Gastrocnemius medialis (tissue), 4 donors: ENCODE measurements at regions not wholly inside any gene's neighbourhood (a gene's known extent, or its start where the extent isn't known, plus 50 kb on each side); places are given as distances from the start of the nearest gene placed in this dataset.
A peak's percentile ranks its signal among the peaks of the same experiment; 100 is the strongest.

Experiments used
- ATAC-seq, 2 donors: fragments of 150-250 bp; one replicate each; pipeline ENCODE4 v1.9.1; 2016
- DNase-seq, 2 donors: peaks; one replicate each; pipeline ENCODE4 v3.0.0-alpha.2; 2019
- H3K27ac ChIP-seq, 4 donors: fragments of 200-600 bp; sonication (generic); 1 replicate in 1 of 4; 2 replicates in 3 of 4; pipeline ENCODE4 v1.5.1; 2016 to 2018; ENCODE audit warnings: mild to moderate bottlenecking in 2 of 4, moderate library complexity in 1 of 4
- H3K27me3 ChIP-seq, 3 donors: fragments of 200-600 bp; sonication (generic) in 2 of 3; 1 replicate in 1 of 3; 2 replicates in 2 of 3; pipeline versions ENCODE4 v1.5.1 to v1.6.0; 2016 to 2019; ENCODE audit warnings: mild to moderate bottlenecking in 1 of 3, moderate library complexity in 1 of 3
- H3K36me3 ChIP-seq, 2 donors: fragments of 200-600 bp; sonication (generic) in 1 of 2; one replicate each; pipeline ENCODE4 v1.5.1; 2017 to 2018
- H3K4me1 ChIP-seq, 2 donors: fragments of 200-600 bp; sonication (generic) in 1 of 2; one replicate each; pipeline ENCODE4 v1.5.1; 2016 to 2017; ENCODE audit warnings: mild to moderate bottlenecking in 2 of 2
- H3K4me3 ChIP-seq, 4 donors: fragments of 200-600 bp; sonication (generic) in 3 of 4; 1 replicate in 1 of 4; 2 replicates in 3 of 4; pipeline ENCODE4 v1.5.1; 2016 to 2019; ENCODE audit warnings: mild to moderate bottlenecking in 2 of 4
- H3K9me3 ChIP-seq, 3 donors: fragments of 200-600 bp; sonication (generic) in 2 of 3; 1 replicate in 1 of 3; 2 replicates in 2 of 3; pipeline ENCODE4 v1.5.1; 2016 to 2019
- POLR2A ChIP-seq, 2 donors: fragments of 450-650 bp; IDR thresholded peaks; one replicate each; pipeline ENCODE4 v1.6.1; 2017; ENCODE audit warnings: antibody characterized with exemption in 2 of 2, mild to moderate bottlenecking in 2 of 2, moderate library complexity in 2 of 2
- in situ Hi-C, 4 donors: fragments of 200-750 bp; cut with MboI; loops; one replicate each; pipeline versions ENCODE4 v1.15.0 to v1.8.0; 2017; ENCODE audit warnings: low sequenced_read_pairs in 4 of 4
- intact Hi-C: fragments of 100-400 bp; cut with DNase I; formaldehyde crosslinking; loops from one replicate; pipeline ENCODE4 v1.15.1; 2023; ENCODE audit warnings: low total_unique reads
- TF ChIP-seq, protein P1 (sequence below), 5 experiments: fragments of 450-650 bp in 3 of 5; fragments of 200-600 bp in 2 of 5; sonication (generic) in 2 of 5; IDR thresholded peaks in 4 of 5; conservative IDR thresholded peaks in 1 of 5; 1 replicate in 4 of 5; 2 replicates in 1 of 5; pipeline ENCODE4 v1.5.1; 2016 to 2019; ENCODE audit warnings: antibody characterized with exemption in 5 of 5, mild to moderate bottlenecking in 3 of 5, moderate library complexity in 3 of 5

DNA sequence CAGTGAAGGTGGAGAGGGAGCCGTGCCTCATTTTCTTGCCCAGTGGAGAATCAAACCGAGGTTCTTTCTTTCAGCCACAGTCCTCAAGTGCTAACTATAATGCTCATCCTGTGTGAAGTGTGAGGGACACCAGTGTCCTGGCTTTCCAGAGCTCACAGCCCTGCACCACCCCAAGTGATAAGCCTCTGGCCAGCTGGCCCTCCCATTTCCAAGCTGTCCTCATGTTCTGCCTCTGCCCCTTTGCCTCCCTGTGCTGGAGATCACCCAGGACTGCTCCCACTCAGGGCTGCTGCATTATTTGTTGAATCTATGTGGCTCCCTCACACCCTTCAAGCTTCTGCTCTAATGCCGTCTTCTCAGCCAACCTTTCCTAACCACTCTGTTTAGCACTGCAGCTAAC lies 224.5 kb upstream of the TUT7 start:
- no peak for ATAC-seq
- H3K9me3 ChIP-seq = no peaks in the 10 kb centered on the region
- intact Hi-C loops (no loop called here), in situ Hi-C loops (no loop called here)
- no peaks in the 10 kb centered on the region for H3K36me3 ChIP-seq
- H3K4me1 ChIP-seq = peaks cover 0 to 3% of the 10 kb centered on the region in 2 donors
- TF ChIP-seq POLR2A (IDR thresholded peaks at IDR 0.05) = no peak
- TF ChIP-seq, protein P1, sequence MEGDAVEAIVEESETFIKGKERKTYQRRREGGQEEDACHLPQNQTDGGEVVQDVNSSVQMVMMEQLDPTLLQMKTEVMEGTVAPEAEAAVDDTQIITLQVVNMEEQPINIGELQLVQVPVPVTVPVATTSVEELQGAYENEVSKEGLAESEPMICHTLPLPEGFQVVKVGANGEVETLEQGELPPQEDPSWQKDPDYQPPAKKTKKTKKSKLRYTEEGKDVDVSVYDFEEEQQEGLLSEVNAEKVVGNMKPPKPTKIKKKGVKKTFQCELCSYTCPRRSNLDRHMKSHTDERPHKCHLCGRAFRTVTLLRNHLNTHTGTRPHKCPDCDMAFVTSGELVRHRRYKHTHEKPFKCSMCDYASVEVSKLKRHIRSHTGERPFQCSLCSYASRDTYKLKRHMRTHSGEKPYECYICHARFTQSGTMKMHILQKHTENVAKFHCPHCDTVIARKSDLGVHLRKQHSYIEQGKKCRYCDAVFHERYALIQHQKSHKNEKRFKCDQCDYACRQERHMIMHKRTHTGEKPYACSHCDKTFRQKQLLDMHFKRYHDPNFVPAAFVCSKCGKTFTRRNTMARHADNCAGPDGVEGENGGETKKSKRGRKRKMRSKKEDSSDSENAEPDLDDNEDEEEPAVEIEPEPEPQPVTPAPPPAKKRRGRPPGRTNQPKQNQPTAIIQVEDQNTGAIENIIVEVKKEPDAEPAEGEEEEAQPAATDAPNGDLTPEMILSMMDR (IDR thresholded peaks at IDR 0.05 in 4 of 5, conservative IDR thresholded peaks at IDR 0.05 in 1 of 5) = no peak
- H3K27ac ChIP-seq = no peak overlapping the region
- DNase-seq = no peak
- no peaks in the 10 kb centered on the region for H3K27me3 ChIP-seq
- no peak overlapping the region for H3K4me3 ChIP-seq

DNA sequence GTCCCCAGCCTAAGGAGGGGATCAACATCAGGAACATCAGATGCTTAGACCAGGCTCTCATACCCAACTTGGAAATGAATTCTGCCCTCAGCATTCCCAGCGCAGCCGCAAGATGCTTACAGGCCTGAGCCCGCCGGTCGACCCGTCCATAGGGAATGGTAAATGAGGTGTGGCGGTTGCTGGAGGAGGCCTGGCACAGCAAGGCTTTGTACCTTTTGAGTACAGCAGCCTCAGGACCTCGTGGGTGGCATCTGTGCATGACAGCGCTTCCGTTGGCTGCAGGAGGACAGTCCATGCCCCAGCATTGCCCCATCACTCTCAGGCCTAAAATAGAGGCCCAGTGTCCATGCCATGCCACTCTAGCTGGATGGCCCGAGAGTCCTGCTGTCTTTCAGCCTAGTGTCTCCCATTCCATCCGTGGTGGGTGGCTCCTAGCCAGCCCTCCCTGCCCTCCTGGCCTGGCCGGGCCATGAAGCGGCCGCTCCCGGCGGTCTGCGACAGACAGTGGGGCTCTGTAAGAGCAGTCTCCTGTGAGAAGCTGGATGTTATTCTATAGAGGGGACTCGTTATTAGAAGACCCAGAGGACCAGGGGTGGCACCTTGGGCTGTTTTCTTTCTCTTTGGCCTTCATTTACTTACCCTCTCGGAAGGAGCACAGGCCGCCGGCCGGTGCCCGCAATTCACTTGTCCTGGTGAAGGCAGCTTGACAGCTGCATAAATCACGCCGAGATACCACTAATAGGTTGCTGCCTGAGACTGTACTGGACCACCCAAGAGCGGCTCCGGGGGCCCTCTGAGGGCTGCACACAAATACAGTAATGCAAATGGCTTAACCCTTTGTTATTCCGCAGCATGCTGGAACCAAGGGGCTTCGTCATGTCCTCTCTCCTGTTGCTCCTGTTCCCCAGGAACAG lies 223.5 kb upstream of the TUT7 start:
- ATAC-seq = peak; percentile 8 to 60
- Histone ChIP-seq H3K4me1 (peaks cover 0 to 3% of the 10 kb centered on the region in 2 donors), H3K27me3 (no peaks in the 10 kb centered on the region)

DNA sequence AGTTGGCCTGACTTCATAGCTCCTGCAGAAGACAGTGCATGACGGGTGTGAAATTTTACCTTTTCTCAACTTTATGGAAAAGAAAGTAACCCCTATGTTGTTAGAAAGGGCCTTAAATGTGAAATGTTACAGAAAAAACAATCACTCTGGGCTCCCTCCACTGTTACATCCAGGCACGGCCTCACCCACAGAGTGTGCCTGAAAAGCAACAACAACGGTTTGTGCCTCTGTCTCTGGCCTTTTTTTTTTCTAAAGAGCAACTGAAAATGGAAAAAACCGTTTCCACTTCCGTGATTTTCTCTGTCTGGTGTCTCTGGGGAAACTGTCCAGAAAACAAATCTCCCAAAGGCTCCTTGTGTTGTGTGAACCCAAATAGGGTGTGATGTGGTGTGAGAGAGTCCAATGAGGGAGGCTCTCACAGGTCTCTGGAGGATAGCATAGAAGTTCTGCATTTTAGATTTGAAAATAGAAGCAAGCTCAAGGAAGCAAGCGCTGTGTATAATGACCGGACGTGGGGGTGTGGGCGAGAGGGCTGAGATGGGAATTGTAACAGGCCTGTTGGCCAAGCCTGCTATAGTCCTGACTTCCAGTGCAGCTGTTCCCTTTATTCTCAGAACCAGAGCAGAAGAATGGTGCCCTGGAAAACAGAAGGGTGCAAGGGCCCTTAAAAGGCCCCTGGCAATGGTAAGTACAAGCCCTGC lies 221.8 kb upstream of the TUT7 start:
- DNase-seq = peak in 1 of 2 donors; percentile 27
- ATAC-seq = peak; percentile 43 to 47
- no peaks in the 10 kb centered on the region for H3K27me3 ChIP-seq
- H3K4me1 ChIP-seq = peaks cover 0 to 3% of the 10 kb centered on the region in 2 donors
- intact Hi-C loops (no loop called here), in situ Hi-C loops (no loop called here)
- no peaks in the 10 kb centered on the region for H3K36me3 ChIP-seq
- H3K4me3 ChIP-seq = no peak overlapping the region
- TF ChIP-seq, protein P1 (IDR thresholded peaks at IDR 0.05 in 4 of 5, conservative IDR thresholded peaks at IDR 0.05 in 1 of 5) = no peak
- TF ChIP-seq POLR2A (IDR thresholded peaks at IDR 0.05) = no peak
- peak overlapping the region; percentile 42 to 57 (median 43) for H3K27ac ChIP-seq
- no peaks in the 10 kb centered on the region for H3K9me3 ChIP-seq

More for the DNA sequence above, 223.5 kb upstream of the TUT7 start:
- peak in 1 of 2 donors; percentile 58 for DNase-seq
- in situ Hi-C loops = no loop called here
- H3K4me3 ChIP-seq = no peak overlapping the region
- peak overlapping the region in 1 of 4 donors; percentile 5 for H3K27ac ChIP-seq
- H3K9me3 ChIP-seq = no peaks in the 10 kb centered on the region
- no peaks in the 10 kb centered on the region for H3K36me3 ChIP-seq
- intact Hi-C loops = no loop called here
- TF ChIP-seq POLR2A (IDR thresholded peaks at IDR 0.05) = no peak
- TF ChIP-seq, protein P1 (IDR thresholded peaks at IDR 0.05 in 4 of 5, conservative IDR thresholded peaks at IDR 0.05 in 1 of 5) = no peak

DNA sequence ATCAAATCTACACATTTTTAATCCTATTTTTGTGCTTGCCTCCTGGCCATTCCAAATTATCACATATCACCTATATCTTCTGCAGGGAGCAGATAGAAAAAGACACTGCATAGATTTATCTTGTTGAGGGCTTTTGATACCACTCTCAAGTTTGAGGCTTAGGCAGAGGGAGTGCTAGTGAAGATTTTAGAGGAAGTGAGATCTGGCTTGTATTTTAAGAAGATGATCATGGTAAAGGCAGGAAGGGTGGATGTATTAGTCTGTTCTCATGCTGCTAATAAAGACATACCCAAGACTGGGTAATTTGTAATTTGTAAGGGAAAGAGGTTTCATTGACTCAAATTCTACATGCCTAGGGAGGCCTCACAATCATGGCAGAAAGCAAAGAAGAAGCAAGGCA lies 220.9 kb upstream of the TUT7 start:
- DNase-seq (no peak), ATAC-seq (no peak)
- Histone ChIP-seq H3K4me1 (peaks cover 0 to 3% of the 10 kb centered on the region in 2 donors), H3K9me3 (no peaks in the 10 kb centered on the region), H3K36me3 (no peaks in the 10 kb centered on the region), H3K27ac (peak overlapping the region in 2 of 4 donors; percentile 42 to 57), H3K4me3 (no peak overlapping the region), H3K27me3 (no peaks in the 10 kb centered on the region)
- TF ChIP-seq, protein P1 (IDR thresholded peaks at IDR 0.05 in 4 of 5, conservative IDR thresholded peaks at IDR 0.05 in 1 of 5) = no peak
- TF ChIP-seq POLR2A (IDR thresholded peaks at IDR 0.05) = no peak
- in situ Hi-C loops = no loop called here
- intact Hi-C loops = no loop called here
